ENCODE measurements at regions not wholly inside any gene's neighbourhood (a gene's known extent, or its start where the extent isn't known, plus 50 kb on each side); places are given as distances from the start of the nearest gene placed in this dataset.
"Not testable (repeated sequence)": the region's sequence is repeated elsewhere in the genome, so short reads cannot be mapped to it uniquely, and the experiment has no call there.

DNA sequence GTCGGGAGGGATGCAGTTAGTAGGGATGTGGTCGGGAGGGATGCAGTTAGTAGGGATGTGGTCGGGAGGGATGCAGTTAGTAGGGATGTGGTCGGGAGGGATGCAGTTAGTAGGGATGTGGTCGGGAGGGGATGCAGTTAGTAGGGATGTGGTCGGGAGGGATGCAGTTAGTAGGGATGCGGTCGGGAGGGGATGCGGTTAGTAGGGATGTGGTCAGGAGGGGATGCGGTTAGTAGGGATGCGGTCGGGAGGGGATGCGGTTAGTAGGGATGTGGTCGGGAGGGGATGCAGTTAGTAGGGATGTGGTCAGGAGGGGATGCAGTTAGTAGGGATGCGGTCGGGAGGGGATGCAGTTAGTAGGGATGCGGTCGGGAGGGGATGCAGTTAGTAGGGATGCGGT is 96.2 kb downstream of the BDH1 start:
- DNase-seq (ENCODE audit: low spot score) = not testable (repeated sequence)

DNA sequence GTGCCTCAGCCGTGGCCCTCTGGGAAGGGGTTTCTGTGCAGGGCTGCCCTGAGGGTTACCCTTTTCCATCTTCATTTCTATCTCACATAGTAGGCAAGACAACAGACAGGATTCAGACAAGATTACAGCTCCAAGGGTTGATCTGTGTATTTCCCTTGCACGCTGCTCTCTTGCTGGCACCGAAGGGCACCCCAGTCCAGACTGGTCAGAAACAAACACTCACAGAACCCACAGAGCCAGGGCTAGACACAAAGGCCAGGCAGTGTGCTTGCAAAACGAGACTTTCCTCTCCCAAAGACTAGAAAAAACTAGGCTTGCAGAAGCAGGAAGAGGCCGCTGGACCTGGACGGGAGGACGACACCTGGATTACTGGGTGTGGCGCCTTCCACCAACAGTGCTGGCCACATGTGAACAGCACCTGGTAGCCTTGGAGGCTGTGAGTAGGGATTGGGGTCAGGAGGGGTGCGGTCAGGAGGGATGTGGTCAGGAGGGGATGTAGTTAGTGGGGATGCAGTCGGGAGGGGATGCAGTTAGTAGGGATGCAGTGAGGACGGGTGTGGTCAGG is 96.8 kb downstream of the BDH1 start:
- no peak for DNase-seq (ENCODE audit: low spot score)

DNA sequence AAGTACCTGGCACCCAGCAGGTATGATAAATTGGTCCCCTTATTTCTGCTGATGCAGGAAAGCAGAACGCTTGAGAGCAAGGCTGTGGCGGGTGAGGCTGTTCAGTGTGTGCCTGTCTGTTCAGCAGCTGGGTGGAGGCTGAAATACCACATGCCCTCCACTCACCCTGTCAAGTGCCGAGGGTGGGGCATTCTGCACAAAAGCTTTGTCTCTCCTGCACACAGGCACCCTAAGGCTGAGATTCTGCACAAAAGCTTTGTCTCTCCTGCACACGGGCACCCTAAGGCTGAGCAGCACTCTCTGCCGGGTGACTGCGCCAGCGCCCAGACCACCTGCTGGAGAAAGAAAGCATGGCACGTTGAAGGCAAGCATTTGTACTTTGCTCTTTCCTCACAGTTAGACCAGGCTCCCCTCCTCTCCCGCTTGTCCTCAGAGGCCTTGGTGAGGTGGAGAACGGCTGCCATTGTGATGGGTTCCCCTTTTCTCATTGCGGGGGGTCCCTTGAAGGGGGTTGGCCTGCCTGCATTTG is 97.5 kb downstream of the BDH1 start:
- no peak for DNase-seq (ENCODE audit: low spot score)

GRCh38 chr3:197456261-197457091 is 99.3 kb downstream of the BDH1 start:
- peak; percentile 96 for DNase-seq (ENCODE audit: low spot score)

DNA sequence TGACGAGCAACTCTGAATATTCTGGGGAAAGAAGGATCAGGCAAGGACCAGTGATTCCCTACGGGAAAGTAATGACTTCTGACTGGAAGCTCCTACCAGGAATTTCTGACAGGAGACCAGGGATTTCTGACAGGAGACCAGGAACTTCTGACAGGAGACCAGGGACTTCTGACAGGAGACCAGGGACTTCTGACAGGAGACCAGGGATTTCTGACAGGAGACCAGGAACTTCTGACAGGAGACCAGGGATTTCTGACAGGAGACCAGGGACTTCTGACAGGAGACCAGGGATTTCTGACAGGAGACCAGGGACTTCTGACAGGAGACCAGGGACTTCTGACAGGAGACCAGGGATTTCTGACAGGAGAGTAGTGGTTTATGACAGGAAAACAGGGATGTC is 100.9 kb downstream of the BDH1 start:
- not testable (repeated sequence) for DNase-seq (ENCODE audit: low spot score)

GRCh38 chr3:197454014-197454413 is 101.8 kb downstream of the BDH1 start:
- no peak for DNase-seq (ENCODE audit: low spot score)

- DNase-seq (ENCODE audit: low spot score) = no peak
These were observed 105.0 kb downstream of the BDH1 start for GRCh38 chr3:197450810-197451209.

DNA sequence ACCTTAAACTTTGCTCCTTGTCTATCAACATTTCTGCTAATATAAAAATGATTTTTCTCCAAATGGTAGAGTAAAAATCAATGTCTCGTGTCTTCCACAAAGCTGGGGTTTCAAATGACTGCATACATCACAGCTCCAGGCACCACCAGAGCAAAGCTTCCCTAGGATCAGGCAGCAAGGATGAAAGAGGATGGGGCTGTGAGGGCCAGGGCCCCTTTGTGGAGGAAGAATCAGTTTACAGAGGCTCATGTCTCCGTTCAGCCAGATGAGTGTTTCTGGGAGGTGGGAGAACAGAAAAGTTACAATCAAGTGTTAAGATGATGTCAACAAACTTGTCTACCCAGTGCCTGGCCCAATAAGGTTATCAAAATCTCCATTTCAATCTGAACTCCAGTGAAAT is 105.5 kb downstream of the BDH1 start:
- DNase-seq (ENCODE audit: low spot score) = no peak

DNA sequence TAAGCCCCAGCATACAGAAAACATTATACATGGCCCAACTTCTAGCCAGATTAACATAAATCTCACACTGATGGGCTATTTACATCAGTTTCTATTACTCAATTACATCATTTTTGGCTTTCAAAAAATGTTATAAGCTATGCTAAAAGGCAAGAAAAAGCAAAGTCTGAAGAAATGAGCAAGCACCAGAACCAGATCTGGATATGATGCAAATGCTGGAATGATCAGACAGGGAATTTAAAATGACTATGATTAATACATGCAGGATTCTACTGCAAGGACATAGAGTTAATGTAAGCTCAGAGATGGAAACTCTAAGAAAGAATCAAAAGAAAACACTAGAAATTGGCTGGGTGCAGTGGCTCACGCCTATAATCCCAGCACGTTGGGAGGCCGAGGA is 106.6 kb downstream of the BDH1 start:
- not testable (repeated sequence) for DNase-seq (ENCODE audit: low spot score)

GRCh38 chr3:197447781-197448180 is 108.0 kb downstream of the BDH1 start:
- not testable (repeated sequence) for DNase-seq (ENCODE audit: low spot score)

GRCh38 chr3:197447057-197447456 is 108.7 kb downstream of the BDH1 start:
- DNase-seq (ENCODE audit: low spot score) = no peak

- no peak for DNase-seq (ENCODE audit: low spot score)
These were observed 109.1 kb downstream of the BDH1 start for GRCh38 chr3:197446700-197447056.

DNA sequence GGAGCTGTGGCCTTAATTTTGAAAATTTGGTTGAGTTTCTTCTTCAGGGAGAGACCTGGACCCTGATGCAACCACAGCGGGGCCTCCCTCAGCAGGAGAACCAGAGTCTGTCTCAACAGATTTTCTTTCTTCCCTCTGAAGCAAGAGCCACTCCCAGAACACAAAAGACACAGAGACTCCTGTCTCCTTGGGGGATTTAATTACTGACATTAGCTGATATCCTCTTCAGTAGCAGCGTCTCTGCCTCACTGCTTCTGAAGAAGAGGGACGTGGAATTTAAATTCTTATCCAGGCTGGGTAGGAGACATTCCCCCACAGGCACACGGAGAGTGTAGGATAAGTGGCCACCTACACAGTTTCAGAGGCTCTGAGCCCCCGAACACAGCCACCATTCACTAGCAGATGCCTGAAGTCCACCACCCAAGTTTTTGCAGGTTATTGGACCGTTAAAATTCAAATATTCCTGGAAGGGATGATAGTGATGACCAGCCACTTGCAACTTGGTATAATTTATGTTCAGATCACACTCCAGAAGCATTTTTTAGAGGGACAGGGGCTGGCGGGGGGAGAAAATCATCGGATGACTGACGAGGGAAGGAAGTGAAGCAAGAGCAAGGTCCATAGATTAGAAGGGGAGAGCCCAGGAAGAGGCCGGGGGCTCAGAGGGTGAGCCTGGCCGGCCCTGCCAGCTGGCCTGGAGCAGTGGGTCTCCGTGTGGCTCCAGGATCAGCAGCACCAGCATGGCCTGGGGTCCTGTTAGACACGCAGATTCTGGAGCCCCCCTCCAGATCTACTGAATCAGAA is 109.7 kb downstream of the BDH1 start:
- no peak for DNase-seq (ENCODE audit: low spot score)

GRCh38 chr3:197444793-197445379 is 110.9 kb downstream of the BDH1 start:
- no peak for DNase-seq (ENCODE audit: low spot score)

- no peak for DNase-seq (ENCODE audit: low spot score)
These were observed 112.3 kb downstream of the BDH1 start for GRCh38 chr3:197443506-197443905.

DNA sequence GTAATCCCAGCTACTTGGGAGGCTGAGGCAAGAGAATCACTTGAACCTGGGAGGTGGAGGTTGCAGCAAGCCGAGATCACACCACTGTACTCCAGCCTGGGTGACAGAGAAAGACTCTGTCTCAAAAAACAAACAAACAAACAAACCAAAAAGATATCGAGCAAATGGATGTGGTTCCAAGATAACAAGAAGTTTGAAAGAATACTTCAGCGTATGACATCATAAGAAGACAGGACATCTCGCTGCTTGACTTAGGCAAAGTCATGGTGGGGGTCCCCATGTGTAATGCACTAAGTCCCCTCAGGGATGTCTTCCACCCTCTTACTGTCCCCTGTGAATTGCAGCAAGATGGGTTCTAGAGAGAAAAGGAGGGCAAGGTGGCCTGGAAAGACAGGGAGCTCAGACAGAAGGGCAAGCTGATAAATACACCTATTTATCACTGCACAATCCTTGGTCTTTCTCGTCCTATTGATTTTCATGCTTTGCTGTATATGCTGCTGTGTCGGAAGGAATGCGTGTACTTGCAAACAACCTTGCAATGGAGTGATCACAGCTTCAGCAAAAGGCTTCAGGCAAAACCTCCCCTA is 115.0 kb downstream of the BDH1 start:
- DNase-seq (ENCODE audit: low spot score) = no peak

GRCh38 chr3:197438906-197439305 is 116.9 kb downstream of the BDH1 start:
- DNase-seq (ENCODE audit: low spot score) = no peak

- DNase-seq (ENCODE audit: low spot score) = no peak
These were observed 120.3 kb downstream of the BDH1 start for GRCh38 chr3:197435426-197435825.

- DNase-seq (ENCODE audit: low spot score) = no peak
These were observed 120.9 kb downstream of the BDH1 start for GRCh38 chr3:197434830-197435229.

- no peak for DNase-seq (ENCODE audit: low spot score)
These were observed 123.2 kb downstream of the BDH1 start for GRCh38 chr3:197432384-197433127.

GRCh38 chr3:197431346-197431910 is 124.3 kb downstream of the BDH1 start:
- DNase-seq (ENCODE audit: low spot score) = peak; percentile 26

Measured in AG20443 (cell line).